H9 (cell line): ENCODE measurements at regions not wholly inside any gene's neighbourhood (a gene's known extent, or its start where the extent isn't known, plus 50 kb on each side); places are given as distances from the start of the nearest gene placed in this dataset.

Experiments
- DNase-seq: peaks from one replicate; pipeline ENCODE4 v3.0.0-alpha.2; 2017
- H2AFZ ChIP-seq: one replicate; pipeline ENCODE4 v1.6.1; 2013; ENCODE audit warnings: mild to moderate bottlenecking, low read length, control low read depth, moderate library complexity
- H2AK5ac ChIP-seq: 2 replicates; pipeline ENCODE4 v1.6.1; 2013; ENCODE audit warnings: low read length, control low read depth, mixed read lengths; ENCODE audit not compliant: insufficient read length
- H2BK120ac ChIP-seq: one replicate; pipeline ENCODE4 v1.6.1; 2013; ENCODE audit warnings: low read depth, mild to moderate bottlenecking, low read length, control low read depth, inconsistent platforms; ENCODE audit not compliant: poor library complexity, severe bottlenecking
- H2BK12ac ChIP-seq: 2 replicates; pipeline ENCODE4 v1.6.1; 2013; ENCODE audit warnings: low read length, control low read depth, mixed read lengths, low read depth; ENCODE audit not compliant: insufficient read length
- H2BK15ac ChIP-seq: 2 replicates; pipeline ENCODE4 v1.6.1; 2013; ENCODE audit warnings: low read depth, low read length, control low read depth
- H2BK20ac ChIP-seq: one replicate; pipeline ENCODE4 v1.6.1; 2013; ENCODE audit warnings: low read depth, mild to moderate bottlenecking, low read length, control low read depth, inconsistent platforms; ENCODE audit not compliant: poor library complexity, severe bottlenecking
- H2BK5ac ChIP-seq: 2 replicates; pipeline ENCODE4 v1.6.1; 2013; ENCODE audit warnings: low read length, control low read depth, mixed read lengths; ENCODE audit not compliant: insufficient read length
- H3K14ac ChIP-seq: 2 replicates; pipeline ENCODE4 v1.6.1; 2013; ENCODE audit warnings: low read length, control low read depth; ENCODE audit not compliant: insufficient read depth
- H3K18ac ChIP-seq: 2 replicates; pipeline ENCODE4 v1.6.1; 2013; ENCODE audit warnings: low read depth, mild to moderate bottlenecking, mixed read lengths, low read length, control low read depth; ENCODE audit not compliant: insufficient read length
- H3K23ac ChIP-seq: 2 replicates; pipeline ENCODE4 v1.6.1; 2013; ENCODE audit warnings: low read length, control low read depth, mixed read lengths, low read depth; ENCODE audit not compliant: insufficient read length
- H3K23me2 ChIP-seq: 2 replicates; pipeline ENCODE4 v1.6.1; 2013; ENCODE audit warnings: low read depth, mild to moderate bottlenecking, mixed read lengths, low read length, control low read depth; ENCODE audit not compliant: insufficient read length, poor library complexity, severe bottlenecking
- H3K27ac ChIP-seq: 2 replicates; pipeline ENCODE4 v1.5.1; 2013; ENCODE audit warnings: low read length, control low read depth, mixed read lengths, low read depth; ENCODE audit not compliant: insufficient read length
- H3K27me3 ChIP-seq: 2 replicates; pipeline ENCODE4 v1.6.1; 2013; ENCODE audit warnings: low read length, control low read depth, inconsistent platforms; ENCODE audit not compliant: insufficient read depth
- H3K4ac ChIP-seq: 2 replicates; pipeline ENCODE4 v1.6.1; 2013; ENCODE audit warnings: low read depth, mild to moderate bottlenecking, control low read depth, inconsistent platforms, low read length, moderate library complexity
- H3K4me1 ChIP-seq: 2 replicates; pipeline ENCODE4 v1.6.1; 2013; ENCODE audit warnings: low read length, control low read depth, inconsistent platforms; ENCODE audit not compliant: insufficient read depth
- H3K4me2 ChIP-seq: 2 replicates; pipeline ENCODE4 v1.6.1; 2013; ENCODE audit warnings: low read length, control low read depth, mixed read lengths; ENCODE audit not compliant: insufficient read length, insufficient read depth
- H3K56ac ChIP-seq: 2 replicates; pipeline ENCODE4 v1.6.1; 2013; ENCODE audit warnings: low read depth, mild to moderate bottlenecking, mixed read lengths, low read length, control low read depth; ENCODE audit not compliant: insufficient read length
- H3K79me1 ChIP-seq: 2 replicates; pipeline ENCODE4 v1.6.1; 2013; ENCODE audit warnings: low read depth, mild to moderate bottlenecking, moderate library complexity, low read length, control low read depth, inconsistent platforms; ENCODE audit not compliant: insufficient read depth, poor library complexity, severe bottlenecking
- H3K79me2 ChIP-seq: 2 replicates; pipeline ENCODE4 v1.6.1; 2013; ENCODE audit warnings: low read length, control low read depth, inconsistent platforms; ENCODE audit not compliant: insufficient read depth
- H3K9ac ChIP-seq: 2 replicates; pipeline ENCODE4 v1.6.1; 2013; ENCODE audit warnings: low read length, control low read depth, mixed read lengths; ENCODE audit not compliant: insufficient read length; ENCODE audit errors: extremely low read depth
- H3K9me3 ChIP-seq: one replicate; pipeline ENCODE4 v1.6.1; 2013; ENCODE audit warnings: low read depth, low read length, inconsistent platforms; ENCODE audit not compliant: control insufficient read depth
- H3T11ph ChIP-seq: one replicate; pipeline ENCODE4 v1.6.1; 2013; ENCODE audit warnings: mild to moderate bottlenecking, low read length, control low read depth, inconsistent platforms
- H4K20me1 ChIP-seq: one replicate; pipeline ENCODE4 v1.6.1; 2013; ENCODE audit not compliant: control insufficient read depth, insufficient read length, insufficient read depth
- H4K5ac ChIP-seq: 2 replicates; pipeline ENCODE4 v1.6.1; 2013; ENCODE audit warnings: low read depth, mild to moderate bottlenecking, mixed read lengths, low read length, control low read depth; ENCODE audit not compliant: insufficient read length
- H4K8ac ChIP-seq: replicated peaks from 2 replicates; pipeline ENCODE4 v1.6.1; 2013; ENCODE audit warnings: low read length, control low read depth, mixed read lengths, low read depth; ENCODE audit not compliant: insufficient read length
- H4K91ac ChIP-seq: 2 replicates; pipeline ENCODE4 v1.6.1; 2013; ENCODE audit warnings: low read depth, mild to moderate bottlenecking, moderate library complexity, mixed read lengths, low read length, control low read depth; ENCODE audit not compliant: insufficient read length
- H3K27ac Mint-ChIP-seq, 3 experiments: 2 replicates in 2 of 3; 3 replicates in 1 of 3; pipeline ENCODE4 v1.8.0; 2020 to 2021; ENCODE audit warnings: mixed read lengths in 3 of 3, mild to moderate bottlenecking in 1 of 3, moderate library complexity in 1 of 3
- H3K27me3 Mint-ChIP-seq: 2 replicates; pipeline ENCODE4 v1.8.0; 2021; ENCODE audit warnings: low read depth, mild to moderate bottlenecking, moderate library complexity, mixed read lengths
- H3K36me3 Mint-ChIP-seq, 3 experiments: 2 replicates in 2 of 3; 3 replicates in 1 of 3; pipeline ENCODE4 v1.8.0; 2020 to 2021; ENCODE audit warnings: low read depth in 3 of 3, mixed read lengths in 3 of 3; ENCODE audit not compliant: insufficient read depth in 1 of 3
- H3K4me1 Mint-ChIP-seq, 2 experiments: 2 replicates each; pipeline ENCODE4 v1.8.0; 2020; ENCODE audit warnings: mixed read lengths in 2 of 2
- H3K4me3 Mint-ChIP-seq, 2 experiments: 2 replicates in 1 of 2; 3 replicates in 1 of 2; pipeline ENCODE4 v1.8.0; 2020 to 2021; ENCODE audit warnings: mild to moderate bottlenecking in 2 of 2, mixed read lengths in 2 of 2, moderate library complexity in 1 of 2
- H3K9me3 Mint-ChIP-seq, 2 experiments: 2 replicates in 1 of 2; 3 replicates in 1 of 2; pipeline ENCODE4 v1.8.0; 2020; ENCODE audit warnings: mild to moderate bottlenecking in 2 of 2, mixed read lengths in 2 of 2, moderate library complexity in 1 of 2
- CTCF ChIP-seq: fragments of 200-600 bp; sonication (generic); conservative IDR thresholded peaks from 3 replicates; pipeline ENCODE4 v1.8.0; 2021; ENCODE audit warnings: antibody characterized with exemption, mild to moderate bottlenecking
- WGBS: extraction: QIAGEN DNeasy Blood & Tissue Kit; methylation state at CpG from one replicate; pipeline ENCODE4 v1.1.7; 2013; ENCODE audit warnings: missing lambda C conversion rate, low lambda C conversion rate, mixed read lengths; ENCODE audit not compliant: insufficient read length; ENCODE audit errors: extremely low coverage; 5-methylcytosine and 5-hydroxymethylcytosine counted together

- Histone ChIP-seq H3K4me1 (no peaks in the 10 kb centered on the region; the same call in 1 of the 2 replicates), H3K27me3 (no peaks in the 10 kb centered on the region), H4K5ac (no peak overlapping the region), H3K14ac (no peak overlapping the region), H2BK5ac (no peak overlapping the region), H3K9ac (no peak overlapping the region), H3K79me1 (no peaks in the 10 kb centered on the region), H3K18ac (no peak overlapping the region), H3K23ac (no peak overlapping the region), H2BK12ac (no peak overlapping the region), H3K9me3 (no peaks in the 10 kb centered on the region), H3T11ph (no peak overlapping the region), H4K20me1 (no peaks in the 10 kb centered on the region), H3K4me2 (no peak overlapping the region), H4K8ac (no peak overlapping the region), H3K4ac (no peak overlapping the region), H2AK5ac (no peak overlapping the region), H3K23me2 (no peaks in the 10 kb centered on the region), H3K27ac (no peak overlapping the region), H4K91ac (no peak overlapping the region), H3K56ac (no peak overlapping the region), H3K79me2 (no peaks in the 10 kb centered on the region), H2AFZ (no peak overlapping the region), H2BK15ac (no peak overlapping the region), H2BK20ac (no peak overlapping the region), H2BK120ac (no peak overlapping the region)
- Mint-ChIP-seq H3K36me3 (no peaks in the 10 kb centered on the region), H3K27me3 (no peaks in the 10 kb centered on the region; the same call in 1 of the 2 replicates), H3K4me1 (peaks cover 16 to 20% of the 10 kb centered on the region in 2 experiments), H3K4me3 (no peak overlapping the region), H3K9me3 (no peaks in the 10 kb centered on the region), H3K27ac (no peak overlapping the region; a peak in 1 of 7 replicates)
- WGBS: no CpG with 5 or more reads among the region's 4 CpGs
- DNase-seq: no peak
- TF ChIP-seq CTCF: no peak
Measured at GRCh38 chr20:46837083-46837482, 57.6 kb upstream of the EYA2 start.
